C1 segment of cervical spinal cord (tissue), 14 donors: ENCODE measurements at regions not wholly inside any gene's neighbourhood (a gene's known extent, or its start where the extent isn't known, plus 50 kb on each side); places are given as distances from the start of the nearest gene placed in this dataset.

Experiments used
- DNase-seq, 14 donors: peaks; one replicate each; lab custom pipeline; 2025; lab: John Stamatoyannopoulos, UW

DNA sequence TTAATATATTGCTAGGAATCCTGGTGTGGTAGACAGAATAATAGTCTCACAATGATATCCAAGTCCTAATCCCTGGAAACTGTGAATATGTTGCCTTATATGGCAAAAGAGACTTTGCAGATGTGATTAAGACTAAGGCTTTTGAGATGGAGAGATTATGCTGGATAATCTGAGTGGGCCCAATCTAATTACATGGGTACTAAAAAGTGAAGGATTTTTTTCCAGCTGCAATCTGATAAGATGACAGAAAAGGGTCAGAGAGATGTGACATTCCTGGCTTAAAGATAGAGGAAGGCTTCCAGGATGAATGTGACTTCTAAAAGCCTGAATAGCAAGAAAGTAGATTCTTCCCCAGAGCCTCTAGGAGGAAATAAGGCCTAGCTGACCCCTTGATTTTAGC is 80.7 kb upstream of the MPDZ start:
- DNase-seq, result no peak

- DNase-seq, result no peak
Observed at GRCh38 chr9:13358128-13358527, 78.6 kb upstream of the MPDZ start.

DNA sequence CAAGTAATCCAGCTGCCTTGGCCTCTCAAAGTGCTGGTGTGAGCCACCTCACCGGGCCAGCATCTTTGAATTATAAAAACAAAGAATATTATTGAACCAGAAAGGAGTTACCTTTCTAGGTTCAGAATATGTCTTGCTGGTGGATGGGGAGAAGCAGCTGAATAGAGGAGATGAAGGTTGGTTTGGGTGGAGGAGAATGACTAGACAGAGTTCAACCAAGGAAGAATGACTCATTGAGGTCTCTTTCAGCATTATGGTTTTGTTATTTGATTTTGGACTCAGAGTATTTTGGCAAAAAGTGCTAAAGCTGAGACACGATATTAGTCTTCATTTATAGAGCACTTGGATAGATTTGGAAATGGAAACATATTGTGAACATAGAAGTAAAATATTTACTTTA is 75.2 kb upstream of the MPDZ start:
- DNase-seq, result no peak

DNA sequence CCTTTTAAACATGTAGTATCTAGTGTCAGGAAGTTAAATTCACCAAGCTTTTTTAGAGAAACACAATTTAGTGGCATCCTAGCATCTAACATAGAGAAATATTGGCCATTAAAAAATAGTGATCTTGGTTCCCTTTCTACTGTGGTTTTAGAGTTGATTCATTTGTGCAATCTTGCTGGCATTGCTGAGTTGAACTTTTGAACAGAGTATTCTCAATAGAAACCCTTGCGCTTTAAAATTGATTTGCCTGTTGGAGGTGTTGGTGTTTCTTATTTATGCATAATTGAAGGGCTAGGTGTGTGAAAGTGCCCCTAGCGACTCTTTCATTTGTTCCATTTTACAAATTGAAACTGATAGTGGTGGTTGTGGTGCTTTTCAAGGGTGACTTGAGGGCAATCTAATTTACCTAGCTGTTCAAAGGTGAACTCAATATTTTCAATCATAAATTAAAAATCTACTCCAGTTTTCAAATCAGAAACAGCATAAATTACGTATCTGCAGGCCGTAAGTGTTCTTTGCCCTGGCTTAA is 73.0 kb upstream of the MPDZ start:
- no peak for DNase-seq

DNA sequence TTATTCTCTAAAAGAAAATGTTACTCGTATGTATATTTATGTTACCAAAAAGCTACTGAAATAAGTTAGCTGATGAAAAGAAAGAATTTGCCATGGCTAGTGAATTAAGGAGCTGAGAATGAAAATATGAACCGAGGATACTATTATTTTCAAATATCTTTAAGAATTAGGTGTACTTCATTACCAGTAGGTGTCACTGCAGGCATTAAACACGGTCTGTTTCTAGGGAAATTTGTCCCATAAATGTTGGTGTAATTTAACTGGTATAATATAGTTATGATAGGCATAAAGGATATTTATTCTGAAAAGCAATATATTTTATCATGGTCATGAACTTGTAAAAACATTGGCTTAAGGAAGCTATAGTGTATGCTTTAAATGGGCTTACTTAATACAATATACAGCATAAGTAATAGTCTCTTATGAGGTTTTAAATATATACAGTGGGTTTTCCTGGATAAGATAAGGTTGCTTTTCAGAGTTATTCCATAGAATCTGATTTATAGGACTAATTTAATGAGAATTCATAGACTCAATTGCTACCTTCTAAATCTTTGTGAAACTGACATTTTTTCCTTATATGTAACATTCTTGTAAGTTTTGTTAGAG is 72.4 kb upstream of the MPDZ start:
- DNase-seq, result peak in 1 of 14 donors; percentile 22

DNA sequence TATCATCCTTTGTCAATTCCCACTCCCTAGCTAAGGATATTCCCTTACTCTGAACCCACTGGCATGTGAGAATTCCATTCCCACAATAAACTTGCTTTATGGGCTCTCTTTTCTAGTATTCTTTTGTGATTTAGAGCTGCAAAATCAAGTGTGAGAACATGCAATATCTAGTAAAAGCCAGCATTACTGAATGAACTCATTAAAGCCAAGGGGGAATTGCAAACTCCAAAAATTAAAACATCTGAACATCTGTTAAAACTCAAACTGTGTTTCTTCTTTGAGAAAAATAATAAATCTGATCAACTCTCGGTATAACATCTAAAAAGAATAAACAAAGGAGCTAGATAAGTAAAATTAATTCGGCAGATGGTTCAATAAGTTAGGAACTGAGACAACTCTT is 53.1 kb upstream of the MPDZ start:
- no peak for DNase-seq

DNA sequence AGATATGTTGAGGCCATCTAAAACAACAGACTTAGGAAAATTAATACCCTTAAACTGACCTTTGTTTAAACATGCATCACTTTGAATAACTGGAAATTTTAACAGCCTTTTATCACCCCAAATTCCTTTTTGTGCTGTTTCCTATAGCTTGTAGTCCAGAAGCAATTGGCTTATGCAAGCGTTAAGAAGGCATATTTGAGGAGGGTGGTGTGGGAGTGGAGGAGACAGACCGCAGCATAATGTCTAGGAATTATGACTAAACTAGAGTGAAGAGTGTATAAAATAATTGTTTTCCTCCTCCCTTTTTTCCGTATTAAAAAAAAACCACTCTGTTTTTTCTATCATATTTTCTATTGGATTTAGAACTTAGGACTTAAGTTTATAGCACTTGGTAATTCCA is 51.8 kb upstream of the MPDZ start:
- DNase-seq, result no peak

DNA sequence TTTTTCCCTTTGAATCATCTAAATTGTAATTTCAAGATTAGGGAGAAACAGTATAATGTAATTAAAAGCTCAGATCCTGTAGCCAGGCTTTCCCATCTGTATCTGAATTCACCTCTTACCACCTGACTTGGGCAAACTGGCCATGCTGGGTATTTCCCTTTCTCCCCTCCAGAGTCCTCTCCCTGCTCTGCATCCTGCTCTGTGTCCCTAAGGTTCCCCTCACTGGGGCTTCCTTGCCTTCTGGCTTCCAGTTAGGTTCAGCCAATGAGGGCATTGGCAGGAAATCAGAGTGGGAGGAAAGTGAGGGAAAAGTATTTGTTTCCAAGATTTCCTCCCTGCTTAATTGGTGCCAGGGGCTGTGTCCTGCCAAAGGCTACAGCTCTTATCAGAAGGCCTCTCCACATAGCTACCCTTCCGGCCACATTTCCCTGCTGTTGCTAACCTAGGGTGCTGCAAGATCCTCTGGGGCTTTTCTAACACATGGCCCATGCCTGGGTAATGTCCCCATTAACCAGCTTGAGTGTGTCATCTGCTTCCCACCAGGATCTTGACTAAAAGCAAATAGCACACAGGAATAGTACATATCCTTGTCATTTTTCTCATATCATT is 51.0 kb upstream of the MPDZ start:
- peak in 1 of 14 donors; percentile 74 for DNase-seq
